ENCODE measurements at regions not wholly inside any gene's neighbourhood (a gene's known extent, or its start where the extent isn't known, plus 50 kb on each side); places are given as distances from the start of the nearest gene placed in this dataset.

DNA sequence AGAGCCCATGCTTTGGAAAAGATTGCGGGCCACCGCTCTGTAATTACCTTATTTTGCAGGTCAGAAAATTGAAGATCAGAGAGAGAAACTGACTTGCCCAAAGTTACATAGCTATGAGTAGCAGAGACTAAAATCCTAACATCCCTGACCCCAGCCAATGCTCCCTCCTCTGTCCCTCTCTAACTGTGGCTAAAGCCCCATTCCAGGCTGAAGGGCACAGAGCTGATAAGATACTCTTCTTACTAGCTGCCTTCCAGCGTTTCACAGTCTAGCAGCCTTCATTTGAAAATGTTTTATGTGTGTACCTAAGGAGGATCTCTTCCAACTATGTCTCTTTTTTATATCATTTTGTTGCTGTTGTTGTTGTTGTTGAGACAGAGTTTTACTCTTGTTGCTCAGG is 81.4 kb upstream of the LRATD1 start:
- TF ChIP-seq, protein P1, sequence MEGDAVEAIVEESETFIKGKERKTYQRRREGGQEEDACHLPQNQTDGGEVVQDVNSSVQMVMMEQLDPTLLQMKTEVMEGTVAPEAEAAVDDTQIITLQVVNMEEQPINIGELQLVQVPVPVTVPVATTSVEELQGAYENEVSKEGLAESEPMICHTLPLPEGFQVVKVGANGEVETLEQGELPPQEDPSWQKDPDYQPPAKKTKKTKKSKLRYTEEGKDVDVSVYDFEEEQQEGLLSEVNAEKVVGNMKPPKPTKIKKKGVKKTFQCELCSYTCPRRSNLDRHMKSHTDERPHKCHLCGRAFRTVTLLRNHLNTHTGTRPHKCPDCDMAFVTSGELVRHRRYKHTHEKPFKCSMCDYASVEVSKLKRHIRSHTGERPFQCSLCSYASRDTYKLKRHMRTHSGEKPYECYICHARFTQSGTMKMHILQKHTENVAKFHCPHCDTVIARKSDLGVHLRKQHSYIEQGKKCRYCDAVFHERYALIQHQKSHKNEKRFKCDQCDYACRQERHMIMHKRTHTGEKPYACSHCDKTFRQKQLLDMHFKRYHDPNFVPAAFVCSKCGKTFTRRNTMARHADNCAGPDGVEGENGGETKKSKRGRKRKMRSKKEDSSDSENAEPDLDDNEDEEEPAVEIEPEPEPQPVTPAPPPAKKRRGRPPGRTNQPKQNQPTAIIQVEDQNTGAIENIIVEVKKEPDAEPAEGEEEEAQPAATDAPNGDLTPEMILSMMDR (conservative IDR thresholded peaks at IDR 0.05; ENCODE audit: low read length) = no peak
- TF ChIP-seq EZH2phosphoT487 (IDR thresholded peaks at IDR 0.05; ENCODE audit: borderline replicate concordance, low read depth, low read length) = no peak
